Mesothelial cell of epicardium (in vitro differentiated cells): ENCODE measurements at regions not wholly inside any gene's neighbourhood (a gene's known extent, or its start where the extent isn't known, plus 50 kb on each side); places are given as distances from the start of the nearest gene placed in this dataset.

Experiments used
- DNase-seq, 2 experiments: peaks; one replicate each; pipeline ENCODE4 v3.0.0; 2021; ENCODE audit warnings: low spot score in 2 of 2; ENCODE audit not compliant: unreplicated experiment in 2 of 2
- H3K27ac Mint-ChIP-seq: 2 replicates; pipeline ENCODE4 v1.8.0; 2021; ENCODE audit warnings: mixed read lengths
- H3K27me3 Mint-ChIP-seq: 2 replicates; pipeline ENCODE4 v1.8.0; 2021; ENCODE audit warnings: low read depth, mixed read lengths
- H3K36me3 Mint-ChIP-seq: 2 replicates; pipeline ENCODE4 v1.8.0; 2021; ENCODE audit warnings: mixed read lengths
- H3K4me1 Mint-ChIP-seq: 2 replicates; pipeline ENCODE4 v1.8.0; 2021; ENCODE audit warnings: mixed read lengths
- H3K4me3 Mint-ChIP-seq: 2 replicates; pipeline ENCODE4 v1.8.0; 2021; ENCODE audit warnings: mild to moderate bottlenecking, moderate library complexity, mixed read lengths
- H3K9me3 Mint-ChIP-seq: 2 replicates; pipeline ENCODE4 v1.8.0; 2021; ENCODE audit warnings: mixed read lengths
- TF ChIP-seq, protein P1 (sequence below): fragments of 200-600 bp; sonication (generic); IDR thresholded peaks from one replicate; pipeline ENCODE4 v1.5.0; 2021; ENCODE audit warnings: antibody characterized with exemption; ENCODE audit not compliant: unreplicated experiment

DNA sequence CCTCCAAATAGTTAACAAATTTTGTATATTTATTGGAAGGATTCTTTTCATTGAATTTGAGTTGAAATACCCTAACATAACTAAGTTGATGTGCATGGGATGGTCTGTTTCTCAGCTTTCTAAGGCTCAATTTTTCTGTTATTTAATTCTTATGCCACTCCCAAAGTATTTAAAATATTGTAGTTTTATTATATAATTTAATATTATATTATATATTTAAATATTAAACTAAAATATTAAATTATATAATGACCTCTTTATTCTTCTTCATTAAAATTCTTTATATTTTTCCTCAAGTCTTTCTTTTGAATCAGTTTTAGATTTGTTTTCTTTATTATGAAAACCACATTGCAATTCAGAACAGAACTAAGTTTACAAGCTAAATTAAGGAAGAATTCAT is 194.7 kb downstream of the TFAP2B start:
- no peaks in the 10 kb centered on the region for H3K27me3 Mint-ChIP-seq
- no peak overlapping the region for H3K4me3 Mint-ChIP-seq
- TF ChIP-seq, protein P1, sequence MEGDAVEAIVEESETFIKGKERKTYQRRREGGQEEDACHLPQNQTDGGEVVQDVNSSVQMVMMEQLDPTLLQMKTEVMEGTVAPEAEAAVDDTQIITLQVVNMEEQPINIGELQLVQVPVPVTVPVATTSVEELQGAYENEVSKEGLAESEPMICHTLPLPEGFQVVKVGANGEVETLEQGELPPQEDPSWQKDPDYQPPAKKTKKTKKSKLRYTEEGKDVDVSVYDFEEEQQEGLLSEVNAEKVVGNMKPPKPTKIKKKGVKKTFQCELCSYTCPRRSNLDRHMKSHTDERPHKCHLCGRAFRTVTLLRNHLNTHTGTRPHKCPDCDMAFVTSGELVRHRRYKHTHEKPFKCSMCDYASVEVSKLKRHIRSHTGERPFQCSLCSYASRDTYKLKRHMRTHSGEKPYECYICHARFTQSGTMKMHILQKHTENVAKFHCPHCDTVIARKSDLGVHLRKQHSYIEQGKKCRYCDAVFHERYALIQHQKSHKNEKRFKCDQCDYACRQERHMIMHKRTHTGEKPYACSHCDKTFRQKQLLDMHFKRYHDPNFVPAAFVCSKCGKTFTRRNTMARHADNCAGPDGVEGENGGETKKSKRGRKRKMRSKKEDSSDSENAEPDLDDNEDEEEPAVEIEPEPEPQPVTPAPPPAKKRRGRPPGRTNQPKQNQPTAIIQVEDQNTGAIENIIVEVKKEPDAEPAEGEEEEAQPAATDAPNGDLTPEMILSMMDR: no peak
- no peaks in the 10 kb centered on the region for H3K4me1 Mint-ChIP-seq
- H3K36me3 Mint-ChIP-seq: no peaks in the 10 kb centered on the region
- no peak for DNase-seq
- H3K27ac Mint-ChIP-seq: no peak overlapping the region
- peaks cover 3% of the 10 kb centered on the region for H3K9me3 Mint-ChIP-seq

DNA sequence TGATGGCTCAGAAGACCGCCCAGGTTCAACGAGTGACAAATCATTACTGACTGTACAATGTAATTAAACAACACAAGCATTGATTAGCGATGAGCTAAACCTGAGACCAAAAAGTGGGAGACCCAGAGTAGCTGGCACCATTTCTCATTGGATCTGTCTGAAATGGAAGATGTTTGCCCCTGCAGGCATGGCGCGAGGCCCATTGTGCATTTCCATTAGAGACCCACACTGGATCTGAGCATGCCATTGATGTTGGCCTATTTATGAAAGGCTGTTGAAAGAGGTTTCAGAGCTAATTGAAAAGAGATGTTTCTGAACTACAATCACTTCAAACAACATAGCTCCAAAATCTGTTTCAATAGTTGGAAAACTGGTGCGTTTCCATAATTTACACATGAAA is 196.7 kb downstream of the TFAP2B start:
- no peaks in the 10 kb centered on the region for H3K4me1 Mint-ChIP-seq
- H3K27me3 Mint-ChIP-seq: no peaks in the 10 kb centered on the region
- H3K36me3 Mint-ChIP-seq: no peaks in the 10 kb centered on the region

DNA sequence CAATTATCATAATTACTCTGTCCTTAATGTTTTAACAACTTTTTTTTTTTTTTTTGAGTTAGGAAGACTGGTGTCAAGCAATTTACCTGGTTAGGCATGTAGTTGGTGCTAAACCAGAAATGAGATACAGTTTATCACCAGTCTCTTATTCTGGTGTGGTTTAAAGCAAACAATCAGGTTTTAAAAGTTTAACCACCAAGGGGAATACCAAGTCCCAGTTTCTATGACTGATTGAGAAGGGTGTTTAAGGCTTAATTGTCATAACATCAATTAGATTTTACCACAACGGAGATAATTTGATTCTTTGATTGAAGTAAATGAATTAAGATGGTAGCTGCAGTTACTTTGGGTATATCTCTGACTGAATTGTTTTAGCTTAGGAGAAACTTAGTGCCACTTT is 197.8 kb downstream of the TFAP2B start:
- Mint-ChIP-seq H3K4me3 (no peak overlapping the region), H3K27ac (no peak overlapping the region), H3K4me1 (no peaks in the 10 kb centered on the region), H3K27me3 (peaks cover 3% of the 10 kb centered on the region), H3K9me3 (no peaks in the 10 kb centered on the region), H3K36me3 (no peaks in the 10 kb centered on the region)
- TF ChIP-seq, protein P1: no peak
- no peak for DNase-seq

More for the DNA sequence above, 196.7 kb downstream of the TFAP2B start:
- Mint-ChIP-seq H3K4me3 (no peak overlapping the region), H3K27ac (no peak overlapping the region), H3K9me3 (no peaks in the 10 kb centered on the region)
- TF ChIP-seq, protein P1: no peak
- DNase-seq: no peak

DNA sequence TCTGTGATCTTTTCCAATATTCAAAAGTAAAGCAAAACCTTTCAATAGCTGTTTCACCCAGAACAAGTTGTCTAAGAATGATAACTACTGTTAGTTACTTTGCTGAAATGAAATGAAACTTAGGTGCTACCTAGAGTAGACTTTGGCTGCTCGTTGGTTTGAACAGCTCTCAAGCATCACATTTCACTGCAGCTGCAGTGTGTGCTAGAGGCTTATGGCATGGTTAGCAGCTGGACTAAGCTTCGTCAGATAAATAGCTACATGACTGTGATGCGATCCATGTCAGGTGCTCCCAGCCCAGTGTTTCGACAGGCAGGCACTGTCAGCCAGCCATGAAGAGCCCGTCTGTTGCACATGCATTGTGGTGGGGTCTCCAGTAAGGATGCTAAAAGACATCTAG is 201.1 kb downstream of the TFAP2B start:
- H3K27ac Mint-ChIP-seq: no peak overlapping the region
- TF ChIP-seq, protein P1: no peak
- H3K4me3 Mint-ChIP-seq: no peak overlapping the region
- peaks cover 11% of the 10 kb centered on the region for H3K4me1 Mint-ChIP-seq
- peaks cover 3% of the 10 kb centered on the region for H3K27me3 Mint-ChIP-seq
- H3K9me3 Mint-ChIP-seq: no peaks in the 10 kb centered on the region
- H3K36me3 Mint-ChIP-seq: no peaks in the 10 kb centered on the region
- no peak for DNase-seq

DNA sequence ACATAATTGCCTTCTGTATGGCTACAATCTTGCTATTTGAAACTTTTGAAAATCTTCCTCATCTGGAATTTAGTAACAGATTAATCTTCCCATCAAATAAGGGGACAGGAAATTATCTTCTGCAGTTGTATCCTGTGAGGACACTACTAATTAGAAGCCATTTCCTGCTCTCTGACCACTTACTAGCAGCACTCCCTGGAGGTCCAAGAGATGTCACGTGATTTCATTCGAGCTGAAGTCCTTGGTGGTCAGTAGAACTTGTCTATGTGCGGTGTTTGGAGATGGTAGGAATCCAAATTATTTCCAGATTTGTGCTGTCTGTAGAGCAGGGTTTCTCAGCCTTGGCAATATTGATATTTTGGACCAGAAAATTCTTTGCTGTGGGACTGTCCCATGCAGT is 202.5 kb downstream of the TFAP2B start:
- TF ChIP-seq, protein P1: no peak
- H3K4me1 Mint-ChIP-seq: peaks cover 17% of the 10 kb centered on the region
- no peak overlapping the region for H3K27ac Mint-ChIP-seq
- no peaks in the 10 kb centered on the region for H3K9me3 Mint-ChIP-seq
- no peak overlapping the region for H3K4me3 Mint-ChIP-seq
- no peak for DNase-seq
- H3K36me3 Mint-ChIP-seq: no peaks in the 10 kb centered on the region
- H3K27me3 Mint-ChIP-seq: peaks cover 3% of the 10 kb centered on the region

DNA sequence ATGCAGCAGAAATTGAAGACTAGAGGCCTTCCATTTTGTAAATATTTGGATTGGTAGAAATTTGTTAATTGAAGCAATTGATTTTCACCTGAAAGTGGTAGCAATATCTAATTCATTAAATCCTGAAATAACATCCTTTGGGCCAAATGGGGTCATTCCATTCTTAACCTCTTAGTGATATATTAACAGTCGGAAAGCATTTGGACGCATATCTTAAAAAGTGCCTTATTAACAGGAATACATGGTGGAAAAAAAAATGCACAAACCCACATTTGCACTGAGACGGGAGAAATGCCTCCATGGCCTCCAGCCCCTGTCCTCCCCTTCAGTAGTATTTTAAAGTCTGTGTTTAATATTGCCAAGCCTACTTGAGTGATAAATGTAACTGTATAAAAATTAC is 205.5 kb downstream of the TFAP2B start:
- DNase-seq: no peak
- no peak overlapping the region for H3K4me3 Mint-ChIP-seq
- TF ChIP-seq, protein P1: no peak
- H3K4me1 Mint-ChIP-seq: peaks cover 17% of the 10 kb centered on the region
- H3K9me3 Mint-ChIP-seq: no peaks in the 10 kb centered on the region
- no peaks in the 10 kb centered on the region for H3K36me3 Mint-ChIP-seq
- no peak overlapping the region for H3K27ac Mint-ChIP-seq
- H3K27me3 Mint-ChIP-seq: peaks cover 3% of the 10 kb centered on the region
